Tibial nerve (tissue), 4 donors: ENCODE measurements at regions not wholly inside any gene's neighbourhood (a gene's known extent, or its start where the extent isn't known, plus 50 kb on each side); places are given as distances from the start of the nearest gene placed in this dataset.

Source experiments
- EP300 ChIP-seq, 2 donors: sonication (generic); formaldehyde crosslinking; IDR thresholded peaks; one replicate each; pipeline ENCODE4 v1.6.1; 2017; ENCODE audit warnings: antibody characterized with exemption in 2 of 2, mild to moderate bottlenecking in 1 of 2
- POLR2A ChIP-seq, 2 donors: fragments of 450-650 bp; IDR thresholded peaks; one replicate each; pipeline ENCODE4 v1.6.1; 2017; ENCODE audit warnings: antibody characterized with exemption in 2 of 2, mild to moderate bottlenecking in 2 of 2, moderate library complexity in 2 of 2
- TF ChIP-seq, protein P1 (sequence below), 5 experiments: fragments of 200-600 bp in 3 of 5; fragments of 450-650 bp in 2 of 5; sonication (generic) in 3 of 5; IDR thresholded peaks; one replicate each; pipeline ENCODE4 v1.5.1; 2016 to 2019; ENCODE audit warnings: antibody characterized with exemption in 5 of 5, mild to moderate bottlenecking in 3 of 5, moderate library complexity in 2 of 5

DNA sequence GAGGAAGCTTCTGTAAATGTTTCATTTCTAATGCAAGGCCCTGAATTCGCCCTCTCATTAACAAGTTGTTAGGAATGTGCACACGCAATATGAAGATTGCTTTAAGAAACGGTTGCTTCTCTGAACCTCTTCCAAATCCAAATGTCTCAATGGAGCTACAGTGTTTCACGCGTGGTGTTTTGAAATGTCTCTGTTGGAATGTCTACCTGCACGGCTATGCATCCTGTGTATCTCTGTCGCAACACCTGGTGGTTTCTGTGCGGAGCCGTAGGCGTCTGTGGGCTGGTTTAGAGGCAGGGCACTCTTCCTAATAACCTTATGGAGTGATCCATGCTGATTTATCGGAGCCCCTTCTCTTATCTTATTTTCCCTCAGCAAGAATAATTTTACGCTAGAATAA is 1584.2 kb upstream of the SLC10A2 start:
- TF ChIP-seq POLR2A (IDR thresholded peaks at IDR 0.05) (no peak), EP300 (IDR thresholded peaks at IDR 0.05) (no peak)
- TF ChIP-seq, protein P1, sequence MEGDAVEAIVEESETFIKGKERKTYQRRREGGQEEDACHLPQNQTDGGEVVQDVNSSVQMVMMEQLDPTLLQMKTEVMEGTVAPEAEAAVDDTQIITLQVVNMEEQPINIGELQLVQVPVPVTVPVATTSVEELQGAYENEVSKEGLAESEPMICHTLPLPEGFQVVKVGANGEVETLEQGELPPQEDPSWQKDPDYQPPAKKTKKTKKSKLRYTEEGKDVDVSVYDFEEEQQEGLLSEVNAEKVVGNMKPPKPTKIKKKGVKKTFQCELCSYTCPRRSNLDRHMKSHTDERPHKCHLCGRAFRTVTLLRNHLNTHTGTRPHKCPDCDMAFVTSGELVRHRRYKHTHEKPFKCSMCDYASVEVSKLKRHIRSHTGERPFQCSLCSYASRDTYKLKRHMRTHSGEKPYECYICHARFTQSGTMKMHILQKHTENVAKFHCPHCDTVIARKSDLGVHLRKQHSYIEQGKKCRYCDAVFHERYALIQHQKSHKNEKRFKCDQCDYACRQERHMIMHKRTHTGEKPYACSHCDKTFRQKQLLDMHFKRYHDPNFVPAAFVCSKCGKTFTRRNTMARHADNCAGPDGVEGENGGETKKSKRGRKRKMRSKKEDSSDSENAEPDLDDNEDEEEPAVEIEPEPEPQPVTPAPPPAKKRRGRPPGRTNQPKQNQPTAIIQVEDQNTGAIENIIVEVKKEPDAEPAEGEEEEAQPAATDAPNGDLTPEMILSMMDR (IDR thresholded peaks at IDR 0.05), result no peak
